Progenitor cell of endocrine pancreas (in vitro differentiated cells): ENCODE measurements at regions not wholly inside any gene's neighbourhood (a gene's known extent, or its start where the extent isn't known, plus 50 kb on each side); places are given as distances from the start of the nearest gene placed in this dataset.

Experiments used
- DNase-seq: peaks from one replicate; pipeline ENCODE4 v3.0.0; 2021; ENCODE audit warnings: low spot score; ENCODE audit not compliant: unreplicated experiment
- H3K27ac Mint-ChIP-seq: 2 replicates; pipeline ENCODE4 v1.8.0; 2021; ENCODE audit warnings: mild to moderate bottlenecking, moderate library complexity, mixed read lengths
- H3K27me3 Mint-ChIP-seq: 2 replicates; pipeline ENCODE4 v1.8.0; 2021; ENCODE audit warnings: mixed read lengths
- H3K36me3 Mint-ChIP-seq: 2 replicates; pipeline ENCODE4 v1.8.0; 2022; ENCODE audit warnings: mixed read lengths; ENCODE audit not compliant: insufficient read depth
- H3K4me1 Mint-ChIP-seq: 2 replicates; pipeline ENCODE4 v1.8.0; 2021; ENCODE audit warnings: low read depth, mixed read lengths
- H3K4me3 Mint-ChIP-seq: 2 replicates; pipeline ENCODE4 v1.8.0; 2021; ENCODE audit warnings: low read depth, mild to moderate bottlenecking, moderate library complexity, mixed read lengths
- H3K9me3 Mint-ChIP-seq: 2 replicates; pipeline ENCODE4 v1.8.0; 2021; ENCODE audit warnings: low read depth, mixed read lengths
- CTCF ChIP-seq: fragments of 200-600 bp; sonication (generic); IDR thresholded peaks from one replicate; pipeline ENCODE4 v1.5.0; 2021; ENCODE audit warnings: antibody characterized with exemption, mild to moderate bottlenecking; ENCODE audit not compliant: unreplicated experiment

- TF ChIP-seq CTCF: peak; percentile 9
- peaks cover 1% of the 10 kb centered on the region for H3K4me1 Mint-ChIP-seq
- H3K27ac Mint-ChIP-seq: no peak overlapping the region
- H3K4me3 Mint-ChIP-seq: no peak overlapping the region
- peaks cover 4% of the 10 kb centered on the region for H3K9me3 Mint-ChIP-seq
- H3K27me3 Mint-ChIP-seq: no peaks in the 10 kb centered on the region
- DNase-seq: no peak
- no peaks in the 10 kb centered on the region for H3K36me3 Mint-ChIP-seq
Observed at GRCh38 chr1:97017895-97018294, 296.3 kb downstream of the PTBP2 start.
